Stimulated activated CD8-positive, alpha-beta memory T cell treated with anti-CD3 and anti-CD28 coated beads, Interleukin-7, amount 100 ng/mL, for 1 hour (primary cell): ENCODE measurements at regions not wholly inside any gene's neighbourhood (a gene's known extent, or its start where the extent isn't known, plus 50 kb on each side); places are given as distances from the start of the nearest gene placed in this dataset.

Experiments used
- DNase-seq, 2 donors: peaks; one replicate each; pipeline ENCODE4 v3.0.0-alpha.2; 2020; ENCODE audit warnings: low read depth in 2 of 2

- DNase-seq: no peak
Measured at GRCh38 chr12:46131732-46132469, 136.9 kb downstream of the SLC38A1 start.

- DNase-seq: no peak
Measured at GRCh38 chr12:46127656-46128055, 137.3 kb upstream of the SCAF11 start.

- no peak for DNase-seq
Measured at GRCh38 chr12:46126050-46126727, 135.8 kb upstream of the SCAF11 start.

DNA sequence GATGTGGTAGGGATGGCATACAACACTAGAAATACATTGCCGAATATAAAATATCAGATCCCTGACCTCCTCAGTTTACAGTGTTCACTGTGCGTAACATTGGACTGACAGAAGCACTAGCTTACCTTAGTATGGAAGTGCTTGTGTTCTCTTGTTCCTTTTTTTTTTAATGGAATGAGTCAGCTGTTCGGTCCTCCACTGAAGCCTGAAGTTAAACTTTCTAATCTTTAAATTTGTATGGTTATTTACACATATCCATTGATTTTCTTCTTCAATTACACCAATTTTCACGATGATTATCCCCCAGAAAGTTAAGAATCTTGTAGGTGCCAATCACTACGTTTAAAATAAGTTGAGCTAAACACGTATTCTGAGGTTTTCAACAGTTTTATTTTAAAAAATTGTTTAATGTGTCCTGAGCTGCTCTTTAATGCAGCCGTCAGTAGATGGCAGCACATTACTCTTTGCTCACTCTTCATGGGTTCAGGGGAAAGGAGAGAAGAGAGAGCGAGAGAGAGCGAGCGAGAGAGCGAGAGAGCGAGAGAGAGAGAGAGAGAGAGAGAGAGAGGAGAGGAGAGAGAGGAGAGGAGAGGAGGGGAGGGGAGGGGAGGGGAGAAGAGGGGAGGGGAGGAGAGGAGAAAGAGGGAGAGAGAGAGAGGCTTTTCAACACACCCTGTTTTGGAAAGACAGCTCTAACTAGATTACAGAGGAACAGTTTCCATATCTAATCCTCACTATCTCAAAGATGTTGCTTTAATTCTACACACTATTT is 134.7 kb upstream of the SCAF11 start:
- DNase-seq: peak; percentile 9

DNA sequence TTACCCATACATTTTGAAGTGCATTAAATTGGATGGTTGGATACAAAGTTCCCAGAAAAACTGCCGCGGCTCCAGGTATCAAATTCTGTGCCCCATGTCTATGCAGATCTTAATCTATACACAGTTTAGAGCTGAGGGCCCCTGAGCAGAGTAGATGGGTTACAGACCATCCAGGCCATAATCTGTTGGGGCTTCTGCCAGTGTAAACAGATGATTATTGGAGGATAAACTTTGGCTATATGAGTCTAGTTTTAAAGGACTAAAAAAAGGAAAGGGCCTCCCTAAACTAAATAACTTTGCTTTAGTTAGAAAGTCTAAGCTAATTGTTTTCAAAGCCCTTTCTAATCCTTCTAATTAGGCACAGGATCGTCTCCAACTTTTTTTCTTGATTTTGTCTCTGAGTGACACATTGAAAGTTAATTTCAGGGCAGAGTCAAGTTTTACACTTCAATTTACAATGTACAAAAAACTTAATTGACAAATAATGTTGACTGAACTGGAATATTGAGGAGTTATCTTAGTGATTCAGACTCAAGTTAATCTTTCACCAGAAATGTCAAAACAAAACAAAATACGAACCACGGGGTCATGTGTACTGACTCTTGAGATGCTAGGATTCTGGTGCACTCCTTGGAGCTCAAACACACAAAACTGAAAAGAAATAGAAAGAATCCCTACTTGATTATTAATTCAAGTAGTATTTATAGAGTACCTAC is 133.9 kb upstream of the SCAF11 start:
- no peak for DNase-seq

GRCh38 chr12:46112364-46112763 is 122.0 kb upstream of the SCAF11 start:
- DNase-seq: no peak

GRCh38 chr12:46111715-46112114 is 121.3 kb upstream of the SCAF11 start:
- DNase-seq: no peak

DNA sequence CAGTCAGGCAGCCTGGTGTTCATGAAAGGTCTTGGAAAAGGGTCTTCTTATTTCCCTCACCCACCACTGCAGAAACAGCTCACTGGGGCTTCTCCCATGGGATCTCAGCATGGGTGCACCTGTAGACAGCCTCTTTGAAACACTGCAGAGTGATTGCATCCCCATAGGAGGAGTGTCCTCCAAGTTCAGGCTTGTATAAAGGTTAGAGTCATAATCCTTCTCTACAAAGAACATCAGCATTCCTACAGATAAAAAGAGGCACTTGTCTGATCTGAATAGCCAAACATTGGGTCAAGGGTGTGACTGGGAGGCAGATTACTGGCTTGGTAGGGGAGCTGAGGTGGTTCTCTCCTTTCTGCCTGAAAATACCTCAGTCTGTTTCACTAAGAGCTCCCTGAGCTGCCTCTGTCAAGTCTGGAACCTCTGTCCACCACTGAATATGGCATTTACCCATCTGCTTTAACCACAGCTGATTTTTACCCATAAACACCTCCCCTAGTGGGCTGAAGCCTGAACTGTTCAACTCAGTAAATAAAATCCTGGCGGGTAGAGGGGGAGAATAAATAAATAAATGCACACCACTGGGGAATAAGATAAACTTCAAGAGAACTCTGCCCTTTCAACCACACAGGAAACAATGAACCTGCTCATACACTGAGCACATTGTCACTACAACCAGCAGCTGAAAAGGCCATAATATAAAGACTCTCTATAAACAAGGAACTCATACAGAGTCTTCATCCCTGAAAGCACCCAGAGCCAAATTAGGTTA is 120.7 kb upstream of the SCAF11 start:
- DNase-seq: no peak

DNA sequence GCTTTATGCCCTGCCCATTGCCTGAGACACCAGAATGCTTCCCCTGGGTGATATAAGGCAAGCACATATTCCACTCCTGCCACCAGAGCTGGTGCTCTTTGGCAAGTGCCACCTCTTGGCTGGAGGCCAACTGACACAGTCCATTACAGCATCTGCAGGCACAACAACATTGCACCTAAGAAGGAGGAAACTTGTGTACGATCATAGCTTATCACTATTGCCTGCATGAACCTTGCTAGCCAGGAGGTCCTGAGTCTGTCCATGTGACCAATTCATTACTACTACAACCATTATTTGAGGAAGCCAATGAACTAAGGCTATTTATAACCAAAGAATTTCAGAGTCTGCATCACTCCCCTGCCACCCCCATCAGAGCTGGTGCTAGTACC is 119.8 kb upstream of the SCAF11 start:
- DNase-seq: no peak

DNA sequence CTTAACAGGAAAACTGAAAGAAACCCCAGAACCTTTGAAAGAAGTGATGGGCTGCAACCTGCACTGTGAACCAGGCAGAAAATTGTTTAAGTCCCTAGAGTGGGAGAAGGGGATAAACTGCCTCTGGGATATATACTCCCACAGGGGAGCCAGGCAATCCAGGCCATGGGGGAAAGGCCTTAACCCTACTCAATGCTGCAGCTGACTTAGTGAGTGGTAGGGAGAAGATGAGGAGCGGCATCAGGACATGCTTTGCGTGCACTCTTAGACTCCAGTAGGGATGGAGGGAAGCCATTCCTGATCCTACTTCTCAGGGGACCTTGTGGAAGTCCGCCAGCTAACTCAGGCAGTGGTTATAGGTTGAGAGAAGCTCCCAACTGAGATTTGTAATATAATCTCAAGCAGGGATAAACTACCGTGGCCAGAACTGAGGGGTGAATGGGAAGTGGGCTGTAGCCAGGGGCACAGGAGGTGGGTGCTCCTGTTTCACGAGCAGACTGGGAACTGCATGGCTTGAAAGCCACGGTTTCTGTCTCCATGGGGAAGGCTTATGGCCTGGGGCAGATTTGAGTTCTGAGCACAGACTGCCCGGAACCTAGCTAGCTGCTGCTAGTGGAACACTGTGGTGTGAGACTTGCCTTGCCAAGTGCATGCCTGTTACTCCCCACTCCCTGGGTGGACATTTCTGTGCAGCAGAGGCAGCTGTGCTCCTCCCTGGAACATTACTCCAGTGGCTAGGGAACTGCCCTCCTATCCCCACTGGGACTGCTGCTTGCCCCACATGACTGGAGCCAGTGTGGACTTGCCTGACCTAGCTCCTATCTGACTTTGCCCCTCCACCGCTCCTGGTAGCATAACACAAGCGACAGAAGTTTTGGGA is 119.2 kb upstream of the SCAF11 start:
- DNase-seq: no peak

DNA sequence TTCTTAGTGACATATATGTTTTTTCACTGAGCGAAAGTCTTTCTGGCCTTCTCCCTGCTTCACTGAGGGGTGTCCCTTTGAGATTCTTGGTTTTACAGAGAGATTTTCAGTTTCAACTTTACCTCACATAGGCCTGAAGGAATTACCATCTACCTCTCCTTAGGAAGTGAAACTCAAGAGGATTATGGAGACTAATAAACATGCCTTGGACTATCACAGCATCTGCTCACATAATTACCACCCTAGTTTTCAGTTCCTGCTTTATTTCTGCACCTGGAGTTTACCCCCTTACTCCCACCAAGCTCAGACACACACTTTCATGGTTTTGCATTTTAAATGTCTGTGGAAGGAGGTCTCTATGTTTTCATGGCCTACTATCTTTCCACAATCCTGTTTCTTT is 118.3 kb upstream of the SCAF11 start:
- no peak for DNase-seq

- DNase-seq: no peak
Measured at GRCh38 chr12:46107591-46107990, 117.2 kb upstream of the SCAF11 start.

DNA sequence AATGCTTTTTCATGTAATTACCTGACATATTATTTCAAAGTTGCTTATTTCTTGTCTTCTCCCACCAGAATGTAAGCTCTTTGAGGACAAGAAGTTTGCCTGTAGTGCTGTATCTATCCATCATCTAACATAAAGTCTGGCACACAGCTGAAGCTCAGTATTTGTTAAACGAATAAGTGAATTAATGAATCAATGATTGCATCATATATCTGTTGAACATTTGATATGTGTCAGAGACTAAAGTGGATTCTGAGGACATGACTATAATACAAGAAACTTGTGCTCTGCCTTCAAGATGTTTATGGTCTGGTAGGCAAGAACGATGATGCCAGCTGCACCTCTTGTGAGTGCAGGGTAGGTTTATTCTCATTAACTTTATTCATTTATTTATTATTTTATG is 115.4 kb upstream of the SCAF11 start:
- no peak for DNase-seq

DNA sequence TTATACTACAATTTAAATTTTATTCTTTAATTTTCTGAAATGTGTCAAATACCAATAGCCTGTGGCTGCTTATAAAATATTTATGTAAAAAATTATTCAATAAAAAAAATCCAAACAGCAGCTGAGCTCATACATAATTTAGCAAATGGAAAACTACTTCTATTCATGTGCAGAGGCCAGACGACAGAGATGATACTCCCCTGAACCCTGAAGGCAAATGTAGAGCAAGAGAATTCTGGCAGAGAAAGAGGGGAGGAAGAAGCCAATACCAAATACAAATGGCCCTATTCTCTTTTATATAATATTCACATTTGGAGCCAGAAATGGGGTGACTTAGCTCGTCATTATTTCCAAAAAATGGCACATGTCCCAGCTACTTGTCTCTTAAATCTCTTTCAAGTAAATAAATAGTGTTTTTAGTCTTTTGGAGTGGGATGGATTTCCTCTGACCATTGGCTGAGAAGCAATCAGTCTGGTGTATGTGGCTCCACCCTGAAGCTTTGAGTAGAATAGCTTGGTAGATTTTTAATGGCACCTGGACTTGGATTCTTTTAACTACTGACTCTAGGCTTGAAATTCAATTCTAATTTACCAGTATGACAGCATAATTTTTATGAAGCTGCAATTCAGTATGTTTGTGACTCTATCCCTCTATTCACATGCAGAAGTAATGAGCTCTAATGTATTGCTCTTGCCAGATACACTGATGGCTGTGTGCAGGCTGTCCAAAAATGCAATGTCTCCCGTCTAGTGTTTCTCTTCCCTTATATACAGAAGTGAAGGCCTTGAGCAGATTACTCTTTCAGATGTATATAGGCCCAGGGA is 113.4 kb upstream of the SCAF11 start:
- DNase-seq: no peak

DNA sequence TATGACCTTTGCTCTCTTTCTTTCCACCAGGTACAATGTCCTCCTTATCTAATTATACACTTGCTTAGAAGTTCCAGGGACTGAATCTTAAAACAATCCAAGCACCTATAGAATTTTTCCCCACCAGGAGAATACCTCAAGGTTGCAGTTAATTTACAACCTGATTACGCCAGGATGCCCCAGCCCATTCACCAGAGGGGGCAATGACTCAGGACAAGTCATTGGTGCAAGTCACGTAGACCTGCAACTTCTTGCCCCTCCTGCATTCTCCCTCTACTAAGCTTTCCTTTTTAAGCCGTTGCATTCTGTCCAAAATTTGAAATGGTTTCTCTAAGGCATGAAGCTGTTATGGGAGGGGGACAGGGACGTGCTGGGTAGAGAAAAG is 111.1 kb upstream of the SCAF11 start:
- no peak for DNase-seq

DNA sequence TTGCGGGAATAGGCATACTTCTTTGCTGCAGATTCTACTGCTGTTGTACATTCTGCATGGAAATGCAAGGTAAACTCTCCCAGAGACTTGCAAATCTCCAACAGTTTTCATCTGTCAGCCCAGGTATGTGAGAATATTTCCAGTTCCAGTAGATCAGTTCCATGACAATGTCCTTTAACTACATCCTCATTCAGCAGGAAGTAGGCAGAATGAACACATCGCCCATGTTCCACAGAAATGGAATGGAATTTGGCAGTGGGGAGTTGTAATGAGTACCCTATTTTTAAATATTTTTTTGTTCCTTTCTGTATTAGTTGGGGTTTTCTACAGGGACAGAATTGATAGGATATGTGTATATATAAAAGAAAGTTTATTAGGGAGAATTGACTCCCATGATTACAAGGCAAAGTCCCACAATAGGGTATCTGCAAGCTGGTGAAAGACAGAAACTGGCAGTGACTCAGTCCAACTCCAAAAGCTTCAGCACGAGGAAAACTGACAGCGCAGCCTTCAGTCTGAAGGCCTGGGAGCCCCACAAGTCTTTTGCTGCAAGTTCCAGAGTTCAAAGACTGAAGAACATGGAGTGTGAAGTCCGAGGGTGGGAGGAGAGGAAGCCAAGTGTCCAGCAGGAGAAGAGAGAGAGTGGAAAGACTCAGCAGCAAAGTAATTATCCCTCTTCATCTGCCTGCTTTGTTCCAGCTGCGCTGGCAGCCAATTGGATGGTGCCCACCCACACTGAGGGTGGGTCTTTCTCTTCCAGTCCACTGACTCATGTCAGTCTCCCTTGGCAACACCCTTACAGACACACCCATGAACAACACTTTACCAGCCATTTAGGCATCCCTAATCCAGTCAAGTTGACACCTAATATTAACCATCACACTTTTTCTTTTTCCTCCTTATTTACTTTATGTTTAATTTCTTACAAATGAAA is 110.4 kb upstream of the SCAF11 start:
- no peak for DNase-seq

DNA sequence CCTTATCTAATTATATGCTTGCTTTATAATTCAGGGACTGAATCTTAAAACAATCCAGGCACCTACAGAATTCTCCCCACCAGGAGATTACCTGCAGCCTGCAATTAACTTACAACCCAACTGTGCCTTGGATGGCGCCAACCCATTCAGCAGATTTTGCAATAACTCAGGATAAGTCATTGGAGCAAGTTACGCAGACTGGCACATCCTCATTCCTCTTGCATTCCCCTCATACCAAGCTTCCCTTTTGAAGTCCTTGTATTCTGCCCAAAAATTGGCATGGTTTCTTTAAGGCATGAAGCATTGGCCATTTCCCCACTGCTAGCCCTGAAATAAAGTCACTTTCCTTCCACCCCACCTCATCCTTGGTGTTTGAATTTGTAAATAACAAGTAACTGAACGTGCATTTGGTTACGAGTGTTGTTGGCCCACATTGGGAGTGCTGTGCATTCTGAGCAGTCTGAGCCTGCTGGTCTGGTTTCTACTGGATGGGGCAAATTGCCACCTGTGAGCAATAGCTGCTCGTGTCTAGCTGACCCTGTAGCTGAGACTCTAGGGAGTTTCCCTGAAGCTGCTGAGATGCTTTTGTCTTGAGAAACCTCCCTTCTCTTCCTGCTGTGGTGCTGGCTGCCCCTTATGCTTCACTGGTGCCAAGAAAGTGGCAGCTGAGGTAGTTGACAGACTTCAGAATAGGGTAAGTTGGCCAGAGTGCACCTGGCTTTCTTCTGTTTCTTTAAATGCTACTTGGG is 99.2 kb upstream of the SCAF11 start:
- no peak for DNase-seq
